GM21529 (cell line): ENCODE measurements at regions not wholly inside any gene's neighbourhood (a gene's known extent, or its start where the extent isn't known, plus 50 kb on each side); places are given as distances from the start of the nearest gene placed in this dataset.

Experiments
- ATAC-seq: cut with Tn5 transposase; IDR thresholded peaks from one replicate; pipeline ENCODE4 v1.9.1; 2021; ENCODE audit not compliant: unreplicated experiment

DNA sequence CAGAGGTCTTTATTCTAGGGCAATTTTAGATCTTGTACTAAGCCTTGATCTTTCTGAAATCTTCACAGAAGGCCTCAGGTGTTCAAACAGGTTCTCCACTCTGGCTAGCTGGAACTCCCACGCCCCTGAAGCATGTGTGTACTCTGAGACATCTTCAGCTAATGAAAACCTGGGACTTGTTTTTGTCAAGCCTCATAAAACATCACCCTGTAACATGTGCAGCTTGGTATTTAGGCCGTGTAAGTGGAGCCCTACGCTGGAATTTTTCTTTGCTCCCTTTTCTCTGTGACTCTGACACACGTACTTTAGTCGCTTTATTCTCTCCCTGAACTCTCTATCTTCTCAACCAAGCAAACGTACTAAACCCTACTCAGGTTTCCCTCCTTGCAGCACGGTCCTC lies 701.9 kb upstream of the ZP4 start:
- ATAC-seq: no peak

GRCh38 chr1:238589843-238590435 lies 699.2 kb upstream of the ZP4 start:
- no peak for ATAC-seq

GRCh38 chr1:238582816-238583215 lies 692.1 kb upstream of the ZP4 start:
- no peak for ATAC-seq

DNA sequence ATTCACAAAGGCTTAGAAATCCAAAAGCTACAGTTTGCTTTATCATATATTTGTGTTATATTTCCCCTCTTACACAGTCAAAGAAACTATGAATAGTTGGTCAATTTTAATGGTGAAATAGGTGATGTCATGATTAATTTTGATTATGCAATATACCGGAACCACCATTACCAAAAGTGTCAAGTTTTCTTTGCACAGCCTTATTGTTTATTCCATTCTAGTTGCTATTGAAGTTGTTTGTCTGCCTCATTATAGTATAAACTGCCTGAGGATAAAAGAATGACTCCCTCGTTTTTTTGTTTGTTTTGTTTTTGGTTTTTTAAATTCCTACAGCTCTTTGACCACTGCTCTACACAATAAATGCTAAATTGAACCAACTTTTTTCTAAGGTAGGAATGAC lies 690.6 kb upstream of the ZP4 start:
- ATAC-seq: no peak

GRCh38 chr1:238568735-238569134 lies 678.0 kb upstream of the ZP4 start:
- no peak for ATAC-seq

- ATAC-seq: no peak
These were observed 671.6 kb upstream of the ZP4 start for GRCh38 chr1:238562341-238562740.

- no peak for ATAC-seq
These were observed 668.0 kb upstream of the ZP4 start for GRCh38 chr1:238558746-238559145.

DNA sequence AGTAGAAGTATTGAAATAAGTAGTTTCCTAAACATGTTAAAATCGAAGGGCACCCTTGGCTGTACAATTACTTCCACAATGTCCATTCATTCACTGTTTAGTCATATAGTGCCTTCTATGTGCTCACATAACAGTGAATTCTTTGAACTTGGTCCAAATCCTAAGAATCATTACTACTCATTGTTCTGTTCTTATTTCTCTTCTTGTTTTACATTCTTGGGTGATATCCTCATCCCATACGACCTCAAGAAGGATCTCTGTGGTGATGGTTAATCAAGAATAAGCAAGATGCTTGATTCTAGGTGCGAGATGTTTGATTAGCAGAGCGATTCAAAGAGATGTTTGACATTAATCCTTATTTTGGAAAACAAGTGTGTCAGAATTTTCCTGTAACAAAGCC lies 667.4 kb upstream of the ZP4 start:
- no peak for ATAC-seq

GRCh38 chr1:238552271-238552670 lies 661.5 kb upstream of the ZP4 start:
- ATAC-seq: no peak

DNA sequence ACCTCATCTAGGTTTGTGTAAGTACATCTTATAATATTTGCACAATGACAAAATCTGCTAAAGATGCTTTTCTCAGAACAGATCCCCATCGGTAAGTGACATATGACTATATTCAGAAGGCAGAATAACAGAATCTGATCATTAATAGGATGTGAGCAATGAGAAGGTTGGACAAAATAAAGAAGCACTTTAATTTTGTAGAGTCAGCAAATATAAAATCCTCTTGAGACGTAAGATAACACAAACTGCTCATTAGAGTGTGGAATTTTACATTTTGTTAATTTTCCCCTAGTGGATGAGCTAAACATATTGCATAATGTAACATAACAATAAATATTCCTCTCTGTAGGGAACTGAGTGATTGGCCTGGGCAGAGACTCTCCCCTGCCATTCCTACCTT lies 658.4 kb upstream of the ZP4 start:
- ATAC-seq: no peak

DNA sequence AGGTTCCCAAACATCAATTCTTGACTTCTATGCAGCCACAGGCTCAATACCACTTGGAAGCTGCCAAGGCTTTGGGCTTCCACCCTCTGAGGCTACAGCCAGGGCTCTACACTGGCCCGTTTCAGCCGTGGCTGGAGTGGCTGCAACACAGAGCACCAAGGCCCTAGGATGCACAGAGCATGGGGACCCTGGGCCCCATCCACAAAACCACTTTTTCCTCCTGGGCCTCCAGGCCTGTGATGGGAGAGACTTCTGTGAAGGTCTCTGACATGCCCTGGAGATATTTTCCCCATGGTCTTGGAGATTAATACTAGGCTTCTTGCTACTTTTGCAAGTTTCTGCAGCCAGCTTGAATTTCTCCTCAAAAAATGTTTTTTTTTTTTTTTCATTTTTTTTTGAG lies 655.4 kb upstream of the ZP4 start:
- no peak for ATAC-seq

DNA sequence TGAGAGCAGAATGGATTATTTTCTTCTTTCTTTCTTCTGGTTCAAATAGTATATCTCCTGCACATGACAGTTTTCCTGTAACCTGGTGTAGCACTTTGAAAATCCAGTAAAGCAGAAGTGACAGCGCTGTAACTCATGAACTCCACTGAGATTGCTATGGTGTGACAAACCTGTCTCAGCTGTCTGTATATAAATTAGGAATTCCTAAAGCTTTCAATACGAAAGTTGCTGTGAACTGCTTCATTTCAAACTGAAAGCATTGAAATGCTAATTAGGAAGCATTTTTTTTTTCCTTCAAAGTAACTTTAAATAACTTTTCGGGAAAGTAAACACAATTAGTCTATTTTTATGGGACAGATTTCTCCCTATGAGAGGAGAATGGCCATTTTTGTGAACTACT lies 646.9 kb upstream of the ZP4 start:
- ATAC-seq: no peak

DNA sequence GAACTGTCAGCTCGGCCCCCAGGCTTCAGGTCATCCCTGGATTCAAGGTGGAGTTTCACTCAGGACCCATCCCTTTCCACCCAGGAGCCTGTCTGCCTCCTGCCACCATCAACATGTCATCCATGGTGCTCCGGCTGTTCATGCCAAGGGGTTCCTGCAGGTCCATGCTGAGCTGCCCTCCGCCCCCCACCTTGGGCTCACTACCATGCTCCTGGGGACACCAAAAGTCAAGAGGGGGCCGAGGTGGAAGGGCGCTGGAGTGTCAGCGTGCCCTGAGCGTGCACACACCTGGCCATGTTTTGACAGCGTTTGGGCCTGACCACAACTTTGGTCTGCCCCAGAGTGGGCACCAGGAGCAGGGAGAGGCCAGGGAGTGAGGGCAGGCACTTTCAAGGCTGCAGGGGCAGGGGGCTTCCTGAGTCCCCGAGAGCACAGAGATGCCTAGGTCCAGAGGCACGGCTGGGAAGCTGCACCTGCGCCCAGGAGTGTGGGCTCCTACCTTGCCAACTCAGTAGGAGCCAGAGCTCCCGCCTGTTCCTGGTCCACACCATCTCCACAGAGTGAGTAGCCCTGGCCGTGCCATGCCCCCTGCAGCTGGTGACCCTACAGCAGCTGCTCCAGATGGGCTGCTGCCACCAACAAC lies 639.6 kb upstream of the ZP4 start:
- ATAC-seq: no peak

GRCh38 chr1:238517711-238518110 lies 627.0 kb upstream of the ZP4 start:
- ATAC-seq: no peak

- ATAC-seq: no peak
These were observed 610.6 kb upstream of the ZP4 start for GRCh38 chr1:238501290-238501689.

- no peak for ATAC-seq
These were observed 608.3 kb upstream of the ZP4 start for GRCh38 chr1:238499021-238499420.

- ATAC-seq: no peak
These were observed 601.5 kb upstream of the ZP4 start for GRCh38 chr1:238492271-238492670.

GRCh38 chr1:238491265-238491664 lies 600.5 kb upstream of the ZP4 start:
- no peak for ATAC-seq

DNA sequence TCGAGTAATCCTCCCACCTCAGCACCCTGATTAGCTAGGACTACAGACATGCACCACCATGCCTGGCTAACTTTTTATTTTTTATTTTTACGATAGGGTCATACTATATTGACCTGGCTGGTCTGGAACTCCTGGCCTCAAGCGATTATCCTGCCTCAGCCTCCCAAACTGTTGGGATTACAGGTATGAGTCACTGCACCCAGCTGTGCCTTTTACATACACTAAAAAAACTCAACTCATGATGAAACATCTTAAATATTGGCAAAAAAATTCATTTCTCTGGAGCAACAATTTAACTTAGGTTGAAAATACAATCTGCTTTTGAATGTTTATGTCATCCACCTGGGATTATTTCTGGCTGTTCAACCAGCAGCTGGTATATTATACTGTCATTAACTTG lies 598.3 kb upstream of the ZP4 start:
- ATAC-seq: no peak

DNA sequence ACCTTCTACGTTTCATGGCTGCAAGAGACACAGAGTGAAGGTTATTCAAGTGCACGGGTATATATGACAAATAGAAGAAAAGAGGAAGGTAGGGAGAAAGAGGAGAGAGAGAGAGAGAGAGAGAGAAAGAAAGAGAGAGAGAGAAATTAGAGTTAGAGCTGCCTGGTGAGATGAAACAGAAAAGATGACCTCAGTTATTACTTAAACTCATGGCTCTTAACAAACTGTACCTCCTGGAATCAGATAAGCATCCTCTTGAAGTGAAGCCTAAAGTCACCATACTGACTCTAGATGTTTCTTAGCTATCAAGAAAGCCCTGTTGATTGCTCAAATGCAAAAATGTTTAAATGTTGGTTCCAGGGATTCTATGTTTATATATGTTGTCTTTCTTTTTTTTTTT lies 597.7 kb upstream of the ZP4 start:
- no peak for ATAC-seq

DNA sequence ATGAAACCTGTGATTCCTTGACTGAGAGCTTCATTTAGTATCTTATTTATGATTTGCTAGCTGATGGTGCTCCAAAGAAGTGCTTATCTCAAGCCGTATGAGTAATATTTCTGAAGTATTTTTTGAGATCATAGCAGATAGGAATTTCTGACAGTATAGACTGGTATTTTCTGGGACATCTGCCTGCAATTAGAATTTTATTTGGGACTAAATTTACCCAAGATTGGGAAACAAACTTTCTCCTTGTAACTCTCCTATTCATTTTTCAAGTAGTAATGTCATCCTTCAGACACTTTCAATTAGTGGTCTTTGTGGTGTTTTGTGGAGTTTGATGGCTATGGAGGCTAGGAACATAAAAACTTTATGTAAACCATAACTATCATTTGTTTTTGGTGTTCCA lies 597.2 kb upstream of the ZP4 start:
- no peak for ATAC-seq

GRCh38 chr1:238485912-238486209 lies 595.1 kb upstream of the ZP4 start:
- ATAC-seq: no peak
